Activated naive CD8-positive, alpha-beta T cell (primary cell): ENCODE measurements at regions not wholly inside any gene's neighbourhood (a gene's known extent, or its start where the extent isn't known, plus 50 kb on each side); places are given as distances from the start of the nearest gene placed in this dataset.

Experiments
- H3K27ac Mint-ChIP-seq: one replicate; pipeline ENCODE4 v1.8.0; 2021; ENCODE audit warnings: mixed read lengths
- H3K27me3 Mint-ChIP-seq: one replicate; pipeline ENCODE4 v1.8.0; 2021; ENCODE audit warnings: mixed read lengths
- H3K36me3 Mint-ChIP-seq: one replicate; pipeline ENCODE4 v1.8.0; 2021; ENCODE audit warnings: mixed read lengths
- H3K4me1 Mint-ChIP-seq: one replicate; pipeline ENCODE4 v1.8.0; 2021; ENCODE audit warnings: low read depth, mixed read lengths
- H3K4me3 Mint-ChIP-seq: one replicate; pipeline ENCODE4 v1.8.0; 2021; ENCODE audit warnings: mild to moderate bottlenecking, mixed read lengths
- H3K9me3 Mint-ChIP-seq: one replicate; pipeline ENCODE4 v1.8.0; 2021; ENCODE audit warnings: low read depth, mixed read lengths

DNA sequence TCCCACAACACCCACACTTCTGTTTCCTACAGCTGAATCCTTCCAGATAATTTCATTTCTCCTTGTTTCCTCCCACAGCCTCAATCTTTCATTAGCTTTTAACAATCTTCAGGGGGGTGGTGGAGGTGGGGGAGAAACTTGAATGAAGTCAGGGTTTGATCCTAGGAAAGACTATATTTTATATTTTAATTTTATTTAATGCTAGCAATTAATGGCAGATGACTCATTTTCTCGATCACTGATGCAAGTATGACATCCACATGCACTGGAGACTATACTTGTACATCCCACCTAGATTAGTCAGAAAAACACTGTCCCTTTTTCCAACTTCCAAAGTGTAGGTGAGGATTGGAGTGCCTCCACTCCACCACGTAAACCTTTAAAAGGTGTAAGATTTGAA, 1181.3 kb upstream of the AUTS2 start:
- Mint-ChIP-seq H3K27me3 (no peaks in the 10 kb centered on the region), H3K36me3 (no peaks in the 10 kb centered on the region), H3K9me3 (peaks cover 8% of the 10 kb centered on the region), H3K27ac (no peak overlapping the region), H3K4me3 (no peak overlapping the region), H3K4me1 (no peaks in the 10 kb centered on the region)

- H3K4me1 Mint-ChIP-seq: no peaks in the 10 kb centered on the region
- no peak overlapping the region for H3K27ac Mint-ChIP-seq
- H3K4me3 Mint-ChIP-seq: no peak overlapping the region
- H3K36me3 Mint-ChIP-seq: no peaks in the 10 kb centered on the region
- peaks cover 8% of the 10 kb centered on the region for H3K9me3 Mint-ChIP-seq
- no peaks in the 10 kb centered on the region for H3K27me3 Mint-ChIP-seq
Measured at GRCh38 chr7:68417659-68418058, 1180.6 kb upstream of the AUTS2 start.

- no peaks in the 10 kb centered on the region for H3K36me3 Mint-ChIP-seq
- peaks cover 8% of the 10 kb centered on the region for H3K9me3 Mint-ChIP-seq
- no peak overlapping the region for H3K27ac Mint-ChIP-seq
- H3K4me3 Mint-ChIP-seq: no peak overlapping the region
- H3K27me3 Mint-ChIP-seq: no peaks in the 10 kb centered on the region
- H3K4me1 Mint-ChIP-seq: no peaks in the 10 kb centered on the region
Measured at GRCh38 chr7:68420342-68421192, 1177.7 kb upstream of the AUTS2 start.

GRCh38 chr7:68421712-68422111, 1176.6 kb upstream of the AUTS2 start:
- Mint-ChIP-seq H3K36me3 (no peaks in the 10 kb centered on the region), H3K4me3 (no peak overlapping the region), H3K9me3 (peaks cover 8% of the 10 kb centered on the region), H3K27ac (no peak overlapping the region), H3K27me3 (no peaks in the 10 kb centered on the region), H3K4me1 (no peaks in the 10 kb centered on the region)

- no peaks in the 10 kb centered on the region for H3K4me1 Mint-ChIP-seq
- H3K27me3 Mint-ChIP-seq: no peaks in the 10 kb centered on the region
- H3K4me3 Mint-ChIP-seq: no peak overlapping the region
- no peaks in the 10 kb centered on the region for H3K36me3 Mint-ChIP-seq
- H3K9me3 Mint-ChIP-seq: peaks cover 8% of the 10 kb centered on the region
- H3K27ac Mint-ChIP-seq: no peak overlapping the region
Measured at GRCh38 chr7:68422281-68422680, 1176.0 kb upstream of the AUTS2 start.

GRCh38 chr7:68423356-68423755, 1174.9 kb upstream of the AUTS2 start:
- peaks cover 2% of the 10 kb centered on the region for H3K9me3 Mint-ChIP-seq
- no peak overlapping the region for H3K4me3 Mint-ChIP-seq
- H3K27ac Mint-ChIP-seq: no peak overlapping the region
- H3K4me1 Mint-ChIP-seq: no peaks in the 10 kb centered on the region
- H3K27me3 Mint-ChIP-seq: no peaks in the 10 kb centered on the region
- H3K36me3 Mint-ChIP-seq: no peaks in the 10 kb centered on the region

DNA sequence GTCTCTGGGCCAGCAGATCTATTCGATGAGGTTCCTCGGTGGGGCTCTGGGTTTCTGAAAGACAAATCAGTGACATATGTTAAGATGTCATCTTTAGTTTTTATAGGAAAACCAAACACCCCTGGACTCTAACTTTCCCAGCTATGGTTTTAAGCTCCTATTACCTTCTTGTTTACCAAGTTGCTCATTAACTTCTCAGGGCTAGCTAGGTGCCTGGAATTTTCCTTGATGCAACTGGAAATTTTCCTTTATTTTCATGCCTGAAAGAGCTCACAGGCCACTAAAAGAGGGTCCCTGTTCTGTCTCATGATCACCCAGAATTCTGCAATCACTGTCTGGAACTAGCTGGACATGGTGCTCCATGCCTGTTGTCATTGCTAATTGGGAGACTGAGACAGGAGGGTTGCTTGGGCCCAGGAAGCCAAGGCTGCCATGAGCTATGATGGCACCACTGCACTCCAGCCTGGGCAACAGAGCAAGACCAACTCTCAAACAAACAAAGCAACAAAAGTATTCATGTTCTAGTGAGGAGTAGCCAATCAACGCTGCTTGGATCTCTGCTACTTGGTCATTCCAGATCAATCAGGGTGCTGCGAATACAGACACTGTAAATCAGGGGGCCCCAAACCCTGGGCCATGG, 1173.5 kb upstream of the AUTS2 start:
- no peaks in the 10 kb centered on the region for H3K9me3 Mint-ChIP-seq
- H3K4me1 Mint-ChIP-seq: no peaks in the 10 kb centered on the region
- no peak overlapping the region for H3K4me3 Mint-ChIP-seq
- H3K36me3 Mint-ChIP-seq: no peaks in the 10 kb centered on the region
- H3K27ac Mint-ChIP-seq: no peak overlapping the region
- no peaks in the 10 kb centered on the region for H3K27me3 Mint-ChIP-seq

- no peak overlapping the region for H3K27ac Mint-ChIP-seq
- H3K9me3 Mint-ChIP-seq: no peaks in the 10 kb centered on the region
- H3K27me3 Mint-ChIP-seq: no peaks in the 10 kb centered on the region
- H3K36me3 Mint-ChIP-seq: no peaks in the 10 kb centered on the region
- no peak overlapping the region for H3K4me3 Mint-ChIP-seq
- no peaks in the 10 kb centered on the region for H3K4me1 Mint-ChIP-seq
Measured at GRCh38 chr7:68425377-68425776, 1172.9 kb upstream of the AUTS2 start.

DNA sequence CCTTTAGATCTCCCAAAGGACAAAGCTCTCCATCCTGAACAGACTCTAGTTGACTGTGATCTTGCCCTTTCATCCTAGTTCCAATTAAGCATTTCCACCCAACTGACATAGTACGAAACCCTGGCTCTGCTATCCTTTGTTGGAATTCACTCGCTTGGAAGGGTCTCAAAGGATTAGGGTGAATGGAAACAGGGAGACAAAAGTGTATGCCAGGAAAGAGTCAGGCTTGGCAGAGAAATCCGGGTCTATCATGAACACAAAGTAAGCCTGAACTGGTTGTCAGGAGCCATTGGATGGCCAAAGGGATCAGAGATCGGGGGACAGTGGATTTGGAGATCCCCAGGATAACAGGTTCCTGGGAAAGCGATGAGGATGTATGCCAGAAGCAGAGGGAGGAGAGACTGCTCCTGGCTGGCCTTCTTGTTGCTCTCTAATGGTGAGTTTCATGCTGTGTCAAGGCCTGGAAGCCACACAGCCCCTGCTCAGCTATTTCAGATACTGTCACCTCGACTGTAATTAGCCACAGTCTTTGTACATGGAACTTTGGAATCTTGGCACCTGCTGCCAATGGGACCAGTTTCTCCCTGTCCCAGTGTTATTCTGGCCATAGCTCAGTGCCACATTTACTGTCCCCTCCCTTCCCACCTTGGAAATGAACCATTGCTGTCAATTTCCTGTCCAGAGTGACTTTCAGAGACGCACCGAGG, 1168.7 kb upstream of the AUTS2 start:
- H3K4me1 Mint-ChIP-seq: no peaks in the 10 kb centered on the region
- no peaks in the 10 kb centered on the region for H3K27me3 Mint-ChIP-seq
- no peaks in the 10 kb centered on the region for H3K36me3 Mint-ChIP-seq
- H3K9me3 Mint-ChIP-seq: no peaks in the 10 kb centered on the region
- H3K27ac Mint-ChIP-seq: no peak overlapping the region
- H3K4me3 Mint-ChIP-seq: no peak overlapping the region

- H3K4me1 Mint-ChIP-seq: no peaks in the 10 kb centered on the region
- H3K27ac Mint-ChIP-seq: no peak overlapping the region
- no peak overlapping the region for H3K4me3 Mint-ChIP-seq
- H3K9me3 Mint-ChIP-seq: peaks cover 5% of the 10 kb centered on the region
- no peaks in the 10 kb centered on the region for H3K36me3 Mint-ChIP-seq
- no peaks in the 10 kb centered on the region for H3K27me3 Mint-ChIP-seq
Measured at GRCh38 chr7:68432585-68432984, 1165.7 kb upstream of the AUTS2 start.

- Mint-ChIP-seq H3K4me3 (no peak overlapping the region), H3K9me3 (peaks cover 7% of the 10 kb centered on the region), H3K4me1 (no peaks in the 10 kb centered on the region), H3K36me3 (no peaks in the 10 kb centered on the region), H3K27ac (no peak overlapping the region), H3K27me3 (no peaks in the 10 kb centered on the region)
Measured at GRCh38 chr7:68433462-68434070, 1164.7 kb upstream of the AUTS2 start.

DNA sequence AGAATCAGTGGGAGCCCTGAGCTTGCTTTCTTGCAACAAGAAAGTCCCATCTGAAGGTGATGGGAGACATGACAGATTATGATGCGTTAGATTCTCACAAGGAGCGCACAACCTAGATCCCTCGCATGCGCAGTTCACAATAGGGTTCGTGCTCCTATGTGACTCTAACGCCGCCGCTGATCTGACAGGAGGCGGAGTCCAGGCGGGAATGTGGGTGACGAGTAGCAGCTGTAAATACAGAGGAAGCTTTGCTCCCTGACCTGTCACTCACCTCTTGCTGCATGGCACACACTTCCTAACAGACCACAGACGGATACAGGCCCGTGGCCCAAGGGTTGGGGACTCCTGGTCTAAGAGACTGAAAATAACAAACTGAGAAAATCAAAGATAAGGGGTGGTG, 1163.4 kb upstream of the AUTS2 start:
- Mint-ChIP-seq H3K9me3 (peaks cover 12% of the 10 kb centered on the region), H3K36me3 (no peaks in the 10 kb centered on the region), H3K27ac (no peak overlapping the region), H3K4me1 (no peaks in the 10 kb centered on the region), H3K27me3 (no peaks in the 10 kb centered on the region), H3K4me3 (no peak overlapping the region)

DNA sequence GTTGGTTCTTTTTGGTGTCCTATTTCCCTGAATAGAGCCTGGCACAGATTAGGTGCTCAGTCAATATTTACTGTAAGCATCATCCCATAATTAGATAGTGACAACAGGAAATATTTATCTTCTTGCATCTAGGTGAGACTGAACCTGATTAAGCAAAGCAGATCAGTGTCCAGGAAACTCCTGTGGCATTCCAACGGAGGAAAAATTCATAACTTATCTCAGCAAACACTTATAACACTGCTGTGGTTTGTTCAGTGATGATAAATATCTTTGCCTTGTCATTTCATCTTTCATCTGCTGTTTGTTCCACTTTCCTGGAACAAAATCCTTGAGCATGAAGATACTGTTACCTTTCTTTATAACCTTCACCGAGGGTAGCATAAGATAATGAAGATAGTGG, 1160.3 kb upstream of the AUTS2 start:
- H3K36me3 Mint-ChIP-seq: no peaks in the 10 kb centered on the region
- H3K9me3 Mint-ChIP-seq: peaks cover 12% of the 10 kb centered on the region
- H3K4me1 Mint-ChIP-seq: no peaks in the 10 kb centered on the region
- H3K4me3 Mint-ChIP-seq: no peak overlapping the region
- H3K27ac Mint-ChIP-seq: no peak overlapping the region
- no peaks in the 10 kb centered on the region for H3K27me3 Mint-ChIP-seq

DNA sequence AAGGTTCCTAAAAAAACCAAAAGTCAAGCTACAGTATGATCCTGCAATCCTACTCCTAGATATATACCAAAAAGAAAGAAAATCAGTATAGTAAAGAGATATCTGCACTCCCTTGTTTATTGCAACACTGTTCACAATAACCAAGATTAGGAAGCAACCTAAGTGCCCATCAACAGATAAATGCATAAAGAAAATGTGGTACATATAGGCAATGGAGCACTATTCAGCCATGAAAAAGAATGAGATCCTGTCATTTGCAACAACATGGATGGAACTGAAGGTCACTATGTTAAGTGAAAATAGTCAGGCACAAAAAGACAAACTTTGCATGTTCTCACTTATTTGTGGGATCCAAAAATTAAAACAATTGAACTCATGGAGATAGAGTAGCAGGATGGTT, 1159.5 kb upstream of the AUTS2 start:
- H3K4me3 Mint-ChIP-seq: no peak overlapping the region
- H3K36me3 Mint-ChIP-seq: no peaks in the 10 kb centered on the region
- no peak overlapping the region for H3K27ac Mint-ChIP-seq
- no peaks in the 10 kb centered on the region for H3K27me3 Mint-ChIP-seq
- H3K9me3 Mint-ChIP-seq: peaks cover 12% of the 10 kb centered on the region
- H3K4me1 Mint-ChIP-seq: no peaks in the 10 kb centered on the region

GRCh38 chr7:68439897-68440296, 1158.4 kb upstream of the AUTS2 start:
- Mint-ChIP-seq H3K9me3 (peaks cover 20% of the 10 kb centered on the region), H3K27me3 (no peaks in the 10 kb centered on the region), H3K27ac (no peak overlapping the region), H3K4me1 (no peaks in the 10 kb centered on the region), H3K36me3 (no peaks in the 10 kb centered on the region), H3K4me3 (no peak overlapping the region)
